K562 (cell line): ENCODE measurements at regions not wholly inside any gene's neighbourhood (a gene's known extent, or its start where the extent isn't known, plus 50 kb on each side); places are given as distances from the start of the nearest gene placed in this dataset.

Experiments used
- ATAC-seq: fragments of 200-7000 bp; cut with Tn5 transposase; 3 replicates; pipeline ENCODE4 v1.9.1; 2020; ENCODE audit warnings: moderate library complexity
- BruUV-seq: library from RNA; stranded (reverse); fragments of 400-500 nt; replicated peaks from 2 replicates; lab custom pipeline; 2021; lab: Mats Ljungman, UMichigan
- CTCF ChIA-PET: fragments of 300-600 bp; formaldehyde crosslinking; extraction: SDS; loops from one replicate; lab custom pipeline; 2021; ENCODE audit warnings: low intra/inter-chr PET ratio; lab: Yijun Ruan, JAX
- POLR2A ChIA-PET: fragments of 300-600, 350-650 bp; sonication (Branson Sonifier 250); formaldehyde crosslinking; extraction: SDS; loops from one replicate; lab custom pipeline; 2021; ENCODE audit warnings: antibody characterized with exemption, inconsistent platforms; lab: Yijun Ruan, JAX
- DNase-seq, 4 experiments: peaks; one replicate each; pipeline versions ENCODE4 v3.0.0 to v3.0.0-alpha.2; 2011 to 2018; ENCODE audit warnings: low spot score in 3 of 4, mixed read lengths in 3 of 4; ENCODE audit errors: extremely low read depth in 1 of 4
- FAIRE-seq: peaks from 2 replicates; lab custom pipeline; 2011; peaks lifted over from hg19 to GRCh38; lab: Jason Lieb, UNC
- H2AFZ ChIP-seq: 2 replicates; pipeline ENCODE4 v1.6.0; 2011; ENCODE audit warnings: low read depth, low read length, control low read depth, inconsistent platforms
- H3K27ac ChIP-seq: fragments of 200-600 bp; 3 replicates; pipeline ENCODE4 v1.8.0; 2011; ENCODE audit warnings: low read depth, mild to moderate bottlenecking, control low read depth, inconsistent platforms, low read length, moderate library complexity, mixed read lengths; ENCODE audit errors: extremely low read depth
- H3K27me3 ChIP-seq, 2 experiments: fragments of 300-600 bp in 1 of 2; 2 replicates in 1 of 2; 3 replicates in 1 of 2; pipeline versions ENCODE4 v1.6.0 to v1.8.0; 2011; ENCODE audit warnings: inconsistent platforms in 2 of 2, low read length in 2 of 2, mild to moderate bottlenecking in 1 of 2, mixed read lengths in 1 of 2, moderate library complexity in 1 of 2; ENCODE audit not compliant: control insufficient read depth in 2 of 2, insufficient read depth in 2 of 2
- H3K36me3 ChIP-seq: fragments of 300-600 bp; 3 replicates; pipeline ENCODE4 v1.8.0; 2011; ENCODE audit warnings: mild to moderate bottlenecking, low read length, inconsistent platforms; ENCODE audit not compliant: control insufficient read depth, insufficient read depth
- H3K4me1 ChIP-seq, 2 experiments: fragments of 200-600 bp in 1 of 2; replicated peaks in 1 of 2; 2 replicates in 1 of 2; 3 replicates in 1 of 2; pipeline versions ENCODE4 v1.5.1 to v1.8.0; 2011; ENCODE audit warnings: inconsistent platforms in 2 of 2, low read length in 2 of 2, mild to moderate bottlenecking in 1 of 2, mixed read lengths in 1 of 2, moderate library complexity in 1 of 2; ENCODE audit not compliant: control insufficient read depth in 2 of 2, insufficient read depth in 2 of 2
- H3K4me2 ChIP-seq: 2 replicates; pipeline ENCODE4 v1.6.1; 2011; ENCODE audit warnings: low read length, control low read depth, inconsistent platforms, mixed read lengths; ENCODE audit not compliant: insufficient read depth
- H3K4me3 ChIP-seq: fragments of 200-600 bp; sonication (generic), shearing (Covaris generic); 2 replicates; pipeline ENCODE4 v1.5.1; 2016; ENCODE audit warnings: control low read depth, inconsistent platforms
- H3K79me2 ChIP-seq: fragments of 200-600 bp; 3 replicates; pipeline ENCODE4 v1.8.0; 2011; ENCODE audit warnings: low read length, inconsistent platforms; ENCODE audit not compliant: control insufficient read depth, insufficient read depth
- H3K9ac ChIP-seq, 2 experiments: 2 replicates each; pipeline versions ENCODE4 v1.6.0 to v1.6.1; 2011; ENCODE audit warnings: low read depth in 2 of 2, low read length in 2 of 2, control low read depth in 1 of 2, inconsistent platforms in 1 of 2, mild to moderate bottlenecking in 1 of 2, mixed read lengths in 1 of 2; ENCODE audit not compliant: insufficient read depth in 1 of 2
- H3K9me1 ChIP-seq: one replicate; pipeline ENCODE4 v1.6.0; 2011; ENCODE audit warnings: inconsistent platforms, mild to moderate bottlenecking, low read length, moderate library complexity; ENCODE audit not compliant: control insufficient read depth, insufficient read depth
- H3K9me3 ChIP-seq: replicated peaks from 2 replicates; pipeline ENCODE4 v1.5.1; 2011; ENCODE audit warnings: low read depth, low read length, inconsistent platforms; ENCODE audit not compliant: control insufficient read depth, insufficient read depth
- H4K20me1 ChIP-seq: replicated peaks from 2 replicates; pipeline ENCODE4 v1.6.1; 2011; ENCODE audit warnings: low read length, inconsistent platforms, mixed read lengths; ENCODE audit not compliant: control insufficient read depth, insufficient read depth
- KDM2B ChIP-seq: fragments of 250-450 bp; sonication (Bioruptor Pico); IDR thresholded peaks from 2 replicates; pipeline ENCODE4 v1.8.0; 2021; ENCODE audit warnings: mild to moderate bottlenecking, moderate library complexity
- MED1 ChIP-seq: sonication (generic); formaldehyde crosslinking; IDR thresholded peaks from 2 replicates; pipeline ENCODE4 v1.8.1; 2023; ENCODE audit warnings: missing genetic modification reagents, borderline replicate concordance
- RHOXF2B ChIP-seq: fragments of 250-450 bp; sonication (Bioruptor Pico); conservative IDR thresholded peaks from 2 replicates; pipeline ENCODE4 v1.5.1; 2021
- TBP ChIP-seq: optimal IDR thresholded peaks from 2 replicates; pipeline ENCODE3; 2011; ENCODE audit warnings: low read depth, low read length, improper control_type of control experiment
- TGIF2 ChIP-seq: sonication (generic); formaldehyde crosslinking; IDR thresholded peaks from 2 replicates; pipeline ENCODE4 v1.8.1; 2022; ENCODE audit warnings: mild to moderate bottlenecking, missing genetic modification reagents, moderate library complexity
- ZNF146 ChIP-seq: IDR thresholded peaks from one replicate; pipeline ENCODE4 v1.6.1; 2018; ENCODE audit warnings: missing compliant biosample characterization; ENCODE audit not compliant: unreplicated experiment
- ZNF766 ChIP-seq: fragments of 200-800 bp; sonication (Bioruptor generic); conservative IDR thresholded peaks from 2 replicates; pipeline ENCODE4 v1.6.1; 2016; ENCODE audit warnings: missing genetic modification characterization, missing compliant biosample characterization
- WGBS: fragments of 100-300 bp; shearing (Covaris generic); methylation state at CpG from one replicate; pipeline ENCODE4 v1.1.6; 2016; ENCODE audit warnings: low coverage, mixed read lengths; ENCODE audit not compliant: insufficient coverage; ENCODE audit errors: missing lambda C conversion rate; 5-methylcytosine and 5-hydroxymethylcytosine counted together
- in situ Hi-C: fragments of 300-500 bp; cut with MboI; formaldehyde crosslinking; loops from 4 replicates; pipeline ENCODE4 v1.15.0; 2018; ENCODE audit warnings: inconsistent platforms, mixed read lengths
- intact Hi-C: fragments of 100-400 bp; cut with micrococcal nuclease; formaldehyde crosslinking; loops from 2 replicates; pipeline ENCODE4 v1.14.2; 2022

- TF ChIP-seq ZNF146 (CRISPR knock-in tag), result no peak
- no peak for TF ChIP-seq KDM2B (CRISPR knock-in tag)
- no peak for TF ChIP-seq MED1 (CRISPR knock-in tag)
- no peak for TF ChIP-seq TGIF2 (CRISPR knock-in tag)
- no peak for TF ChIP-seq RHOXF2B (CRISPR knock-in tag)
- TF ChIP-seq TBP, result no peak
- no peak for TF ChIP-seq ZNF766 (CRISPR knock-in tag)
- intact Hi-C loops, result no loop called here
- Histone ChIP-seq H3K9me3 (no peaks in the 10 kb centered on the region), H3K4me3 (no peak overlapping the region), H3K9ac (no peak overlapping the region), H3K27me3 (no peaks in the 10 kb centered on the region), H2AFZ (no peak overlapping the region), H3K36me3 (no peaks in the 10 kb centered on the region), H3K4me2 (no peak overlapping the region), H3K9me1 (no peaks in the 10 kb centered on the region), H4K20me1 (no peaks in the 10 kb centered on the region), H3K79me2 (no peaks in the 10 kb centered on the region), H3K4me1 (no peaks in the 10 kb centered on the region), H3K27ac (no peak overlapping the region)
- 0% methylated on average over 1 of the region's 1 CpG for WGBS
- ATAC-seq (no peak), FAIRE-seq (no peak), DNase-seq (no peak)
- POLR2A ChIA-PET, result no interaction called here
- CTCF ChIA-PET, result no interaction called here
- no TSS peak for BruUV-seq
- in situ Hi-C loops, result no loop called here
These were observed 79.9 kb upstream of the TAS2R1 start for GRCh38 chr5:9710069-9710468.
